22Rv1 (cell line): ENCODE measurements at regions not wholly inside any gene's neighbourhood (a gene's known extent, or its start where the extent isn't known, plus 50 kb on each side); places are given as distances from the start of the nearest gene placed in this dataset.

ENCODE experiments used
- H3K27ac ChIP-seq: fragments of 450-650 bp; 2 replicates; pipeline ENCODE4 v1.5.1; 2017
- CTCF ChIP-seq: fragments of 450-650 bp; IDR thresholded peaks from 2 replicates; pipeline ENCODE4 v1.5.1; 2017; ENCODE audit warnings: mild to moderate bottlenecking
- ZFX ChIP-seq: fragments of 450-650 bp; IDR thresholded peaks from 2 replicates; pipeline ENCODE4 v1.6.1; 2017; ENCODE audit warnings: antibody characterized with exemption, borderline replicate concordance

GRCh38 chr2:121873864-121874263 lies 118.4 kb downstream of the TSN start:
- TF ChIP-seq ZFX (no peak), CTCF (no peak)
- H3K27ac ChIP-seq: no peak overlapping the region

GRCh38 chr2:121875585-121876185 lies 120.2 kb downstream of the TSN start:
- no peak overlapping the region for H3K27ac ChIP-seq
- no peak for TF ChIP-seq CTCF
- no peak for TF ChIP-seq ZFX

GRCh38 chr2:121877366-121877765 lies 121.9 kb downstream of the TSN start:
- no peak overlapping the region for H3K27ac ChIP-seq
- TF ChIP-seq CTCF (no peak), ZFX (no peak)

GRCh38 chr2:121880283-121880682 lies 124.8 kb downstream of the TSN start:
- TF ChIP-seq CTCF: no peak
- no peak for TF ChIP-seq ZFX
- no peak overlapping the region for H3K27ac ChIP-seq

- H3K27ac ChIP-seq: no peak overlapping the region
- no peak for TF ChIP-seq ZFX
- TF ChIP-seq CTCF: no peak
These were observed 125.6 kb downstream of the TSN start for GRCh38 chr2:121881038-121881437.

GRCh38 chr2:121881950-121882349 lies 126.5 kb downstream of the TSN start:
- no peak overlapping the region for H3K27ac ChIP-seq
- TF ChIP-seq ZFX: no peak
- TF ChIP-seq CTCF: no peak

- no peak for TF ChIP-seq ZFX
- no peak for TF ChIP-seq CTCF
These were observed 128.6 kb downstream of the TSN start for GRCh38 chr2:121884078-121884477.

More at GRCh38 chr2:121884078-121884477, 128.6 kb downstream of the TSN start:
- no peak overlapping the region for H3K27ac ChIP-seq
